GM12874 (cell line): ENCODE measurements at regions not wholly inside any gene's neighbourhood (a gene's known extent, or its start where the extent isn't known, plus 50 kb on each side); places are given as distances from the start of the nearest gene placed in this dataset.

Source experiments
- TF ChIP-seq, protein P1 (sequence below): IDR thresholded peaks from 2 replicates; pipeline ENCODE4 v1.5.1; 2011; ENCODE audit warnings: low read depth, mild to moderate bottlenecking, control low read depth, low read length, moderate library complexity; ENCODE audit not compliant: insufficient read depth

DNA sequence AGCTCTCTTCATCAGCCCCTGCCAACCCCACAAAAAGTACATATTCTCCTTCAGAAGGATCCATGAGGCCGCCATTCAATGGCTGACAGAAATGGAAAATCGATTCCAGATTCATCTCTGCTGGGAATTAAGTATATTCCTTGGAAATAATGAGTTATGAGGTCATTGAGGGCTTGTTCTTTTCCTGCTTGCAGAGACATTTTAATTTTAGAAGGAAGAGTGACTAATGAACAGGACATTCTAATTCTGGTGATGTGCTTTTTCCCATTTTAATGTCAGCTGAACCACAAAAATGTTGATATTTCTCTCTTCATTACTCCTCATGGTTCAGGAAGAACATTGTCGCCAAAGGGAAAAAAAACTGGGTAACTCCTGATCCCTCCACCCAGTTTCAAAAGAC, 314.0 kb downstream of the PIK3R1 start:
- TF ChIP-seq, protein P1, sequence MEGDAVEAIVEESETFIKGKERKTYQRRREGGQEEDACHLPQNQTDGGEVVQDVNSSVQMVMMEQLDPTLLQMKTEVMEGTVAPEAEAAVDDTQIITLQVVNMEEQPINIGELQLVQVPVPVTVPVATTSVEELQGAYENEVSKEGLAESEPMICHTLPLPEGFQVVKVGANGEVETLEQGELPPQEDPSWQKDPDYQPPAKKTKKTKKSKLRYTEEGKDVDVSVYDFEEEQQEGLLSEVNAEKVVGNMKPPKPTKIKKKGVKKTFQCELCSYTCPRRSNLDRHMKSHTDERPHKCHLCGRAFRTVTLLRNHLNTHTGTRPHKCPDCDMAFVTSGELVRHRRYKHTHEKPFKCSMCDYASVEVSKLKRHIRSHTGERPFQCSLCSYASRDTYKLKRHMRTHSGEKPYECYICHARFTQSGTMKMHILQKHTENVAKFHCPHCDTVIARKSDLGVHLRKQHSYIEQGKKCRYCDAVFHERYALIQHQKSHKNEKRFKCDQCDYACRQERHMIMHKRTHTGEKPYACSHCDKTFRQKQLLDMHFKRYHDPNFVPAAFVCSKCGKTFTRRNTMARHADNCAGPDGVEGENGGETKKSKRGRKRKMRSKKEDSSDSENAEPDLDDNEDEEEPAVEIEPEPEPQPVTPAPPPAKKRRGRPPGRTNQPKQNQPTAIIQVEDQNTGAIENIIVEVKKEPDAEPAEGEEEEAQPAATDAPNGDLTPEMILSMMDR: no peak

- TF ChIP-seq, protein P1: no peak
Measured at GRCh38 chr5:68531970-68532369, 316.4 kb downstream of the PIK3R1 start.

GRCh38 chr5:68533051-68533450, 317.5 kb downstream of the PIK3R1 start:
- TF ChIP-seq, protein P1: no peak

DNA sequence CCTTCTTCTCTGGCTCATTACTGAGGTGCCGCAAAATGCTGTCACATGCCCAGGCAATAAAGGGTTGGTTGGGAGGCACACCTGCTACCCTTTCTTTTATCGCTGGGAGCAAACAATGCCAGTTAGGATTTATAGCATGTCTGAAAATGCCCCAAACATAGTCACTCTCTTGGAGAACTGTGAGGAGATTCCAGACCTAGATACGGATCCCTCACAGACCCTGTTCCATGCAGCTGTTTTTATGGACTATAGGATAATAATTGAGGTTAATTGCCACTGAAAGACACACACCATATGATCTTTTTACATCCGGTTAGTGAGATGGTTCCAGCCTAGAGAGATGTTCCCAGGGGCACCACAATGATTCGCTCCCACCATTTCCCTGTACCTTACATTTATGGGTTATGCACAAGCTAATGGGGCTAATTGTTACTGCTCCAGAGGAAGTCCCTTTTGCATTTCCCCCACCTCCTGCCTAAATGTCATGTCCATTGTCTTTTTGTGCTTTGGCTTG, 318.1 kb downstream of the PIK3R1 start:
- TF ChIP-seq, protein P1: no peak

- TF ChIP-seq, protein P1: no peak
Measured at GRCh38 chr5:68534131-68534940, 318.8 kb downstream of the PIK3R1 start.

DNA sequence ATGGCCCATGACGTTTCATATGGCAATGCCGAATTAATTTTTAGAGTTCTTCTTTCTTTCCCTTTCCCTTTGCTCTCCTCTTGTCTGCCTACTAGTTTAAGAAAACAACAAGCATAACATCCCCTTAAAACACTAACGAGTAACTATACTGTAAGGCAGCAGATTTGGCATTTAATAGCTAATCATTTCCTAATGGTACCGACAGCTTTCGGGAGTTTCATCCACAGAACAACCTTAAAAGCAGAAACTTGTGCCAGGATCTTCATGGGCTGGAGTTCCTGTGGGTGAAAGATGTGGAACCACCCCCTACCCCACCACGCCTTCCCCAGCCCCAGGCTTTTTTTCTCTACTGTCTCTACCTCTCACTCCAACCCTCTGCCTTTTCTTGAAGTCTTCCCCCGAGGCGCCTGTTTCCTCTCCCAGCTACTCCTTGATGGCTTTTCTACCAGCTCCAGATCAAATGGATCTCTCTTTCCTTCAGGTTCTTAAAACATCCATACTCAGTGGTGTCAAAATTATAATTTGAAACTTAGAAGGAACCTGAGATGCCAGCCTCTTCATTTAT, 319.5 kb downstream of the PIK3R1 start:
- TF ChIP-seq, protein P1: no peak

DNA sequence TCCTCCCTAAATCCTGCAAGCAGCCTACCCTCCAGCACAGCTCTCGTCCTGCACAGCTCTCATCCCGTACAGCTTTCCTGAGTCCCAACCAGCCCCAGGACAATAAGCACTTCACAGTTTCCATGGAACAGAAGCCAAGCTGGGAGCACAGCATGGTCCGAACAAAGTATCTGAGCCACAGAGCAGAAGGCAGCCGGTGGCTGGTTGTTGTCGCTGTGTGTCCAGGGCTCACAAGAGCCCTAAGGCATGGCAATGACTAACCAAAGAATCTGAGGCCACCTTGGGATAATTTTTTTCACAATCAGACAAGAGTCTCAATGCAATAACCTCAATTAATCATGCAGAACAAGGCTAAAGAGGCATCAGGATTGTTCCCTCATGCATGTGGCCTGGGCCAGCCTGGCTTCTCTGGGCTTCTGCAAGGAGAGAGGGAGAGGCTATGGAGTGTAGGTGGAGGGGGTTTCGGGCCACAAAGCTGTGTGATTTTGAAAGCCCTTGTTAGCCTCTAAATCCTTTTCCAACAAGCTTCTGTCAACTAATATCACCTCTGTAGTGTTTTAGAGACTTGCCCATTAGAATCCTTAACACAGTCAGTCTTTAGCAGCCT, 323.4 kb downstream of the PIK3R1 start:
- TF ChIP-seq, protein P1: no peak
